Endothelial cell of hepatic sinusoid (primary cell): ENCODE measurements at regions not wholly inside any gene's neighbourhood (a gene's known extent, or its start where the extent isn't known, plus 50 kb on each side); places are given as distances from the start of the nearest gene placed in this dataset.
"Not testable (repeated sequence)": the region's sequence is repeated elsewhere in the genome, so short reads cannot be mapped to it uniquely, and the experiment has no call there.

Experiments
- in situ Hi-C: cut with HindIII; loops from 2 replicates; pipeline ENCODE4 v1.10.0; 2017; ENCODE audit warnings: low sequenced_read_pairs

DNA sequence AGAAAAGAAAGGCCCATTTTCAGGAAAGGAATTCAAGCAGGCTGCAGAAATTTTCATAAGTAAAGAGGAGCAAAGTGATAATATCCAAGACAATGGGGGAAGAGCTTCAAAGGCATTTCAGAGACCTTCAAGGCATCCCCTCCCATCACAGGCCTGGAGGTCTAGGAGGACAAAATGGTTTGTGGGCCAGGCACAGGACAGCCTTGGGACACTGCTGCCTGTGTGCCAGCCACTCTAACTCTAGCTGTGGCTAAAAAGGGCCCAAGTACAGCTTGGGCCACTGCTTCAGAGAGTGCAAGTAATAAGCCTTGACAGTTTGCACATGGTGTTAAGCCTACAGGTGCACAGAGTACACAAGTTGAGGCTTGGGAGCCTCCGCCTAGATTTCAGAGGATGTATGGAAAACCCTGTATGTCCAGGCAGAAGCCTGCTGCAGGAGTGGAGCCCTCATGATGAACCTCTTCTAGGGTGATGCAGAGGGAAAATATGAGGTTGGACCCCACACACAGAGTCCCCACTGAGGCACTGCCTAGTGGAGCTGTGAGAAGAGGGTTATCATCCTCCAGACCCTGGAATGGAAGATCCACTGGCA is 51.8 kb upstream of the ZSWIM5 start:
- in situ Hi-C loops = no loop called here

DNA sequence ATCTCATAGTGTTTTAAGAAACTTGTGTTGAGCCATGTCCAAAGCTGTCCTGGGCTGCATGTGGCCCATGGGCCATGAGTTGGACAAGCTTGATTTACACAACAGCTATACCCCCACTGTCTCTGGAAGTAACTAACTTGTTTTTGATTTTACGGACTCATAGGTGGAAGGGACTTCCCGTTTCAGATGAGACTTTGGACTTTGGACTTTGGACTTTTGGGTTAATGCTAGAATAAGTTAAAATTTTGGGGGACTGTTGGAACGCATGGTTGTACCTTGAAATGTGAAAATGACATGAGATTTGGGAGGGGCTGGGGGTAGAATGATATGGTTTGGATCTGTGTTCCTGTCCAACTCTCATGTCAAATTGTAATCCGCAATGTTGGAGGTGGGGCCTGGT is 52.6 kb upstream of the ZSWIM5 start:
- in situ Hi-C loops = no loop called here

GRCh38 chr1:45260244-45260643 is 53.8 kb upstream of the ZSWIM5 start:
- in situ Hi-C loops = no loop called here

DNA sequence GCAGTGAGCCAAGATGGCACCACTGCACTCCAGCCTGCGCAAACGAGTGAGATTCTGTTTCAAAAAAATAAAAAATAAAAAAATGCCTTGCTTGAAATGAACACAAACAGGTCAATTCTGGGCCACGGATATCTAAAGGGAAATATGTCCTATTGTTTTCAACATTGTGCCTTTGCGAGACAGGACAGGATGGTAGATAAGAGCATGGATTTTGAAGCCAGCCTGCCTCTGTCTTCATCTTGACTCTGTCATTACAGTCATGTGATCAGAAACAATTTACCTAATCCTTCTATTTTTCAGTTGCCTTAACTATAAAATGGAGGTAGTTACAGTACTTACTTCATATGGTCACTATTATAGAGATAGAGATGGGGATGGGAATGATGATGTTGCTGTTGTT is 56.7 kb upstream of the ZSWIM5 start:
- in situ Hi-C loops = no loop called here

- in situ Hi-C loops = no loop called here
These were observed 58.8 kb upstream of the ZSWIM5 start for GRCh38 chr1:45265244-45265643.

DNA sequence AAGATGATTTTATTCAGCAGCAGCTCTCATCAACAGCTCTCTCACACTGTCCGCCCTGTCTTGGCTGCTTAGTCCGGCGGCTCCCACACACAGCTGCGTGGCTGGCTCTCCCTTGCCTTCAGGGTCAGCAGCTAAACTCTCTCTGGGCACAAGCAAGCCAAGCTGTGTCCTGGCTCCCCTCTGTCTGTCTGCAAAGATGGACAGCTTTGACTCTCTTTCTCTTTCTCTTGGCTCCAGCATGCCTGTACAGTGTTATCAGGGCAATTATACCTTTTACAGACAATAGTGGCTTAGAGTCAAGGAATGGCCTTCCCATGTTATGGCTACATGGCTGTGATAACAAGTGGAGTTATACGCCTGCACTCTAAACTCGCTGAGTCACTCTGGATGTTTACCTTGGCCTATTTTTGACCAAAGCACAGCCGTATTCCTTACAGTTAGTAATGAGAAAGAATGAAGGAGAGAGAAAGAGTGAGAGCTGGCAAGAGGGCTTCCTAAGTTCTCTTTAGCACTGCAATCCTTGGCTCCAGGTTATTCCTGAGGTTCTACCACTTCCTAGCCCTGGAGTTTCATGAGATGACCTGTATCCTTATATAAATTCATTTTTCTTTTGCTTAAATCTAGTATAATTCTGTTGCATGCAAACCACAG is 59.9 kb upstream of the ZSWIM5 start:
- in situ Hi-C loops = no loop called here

- in situ Hi-C loops = not testable (repeated sequence)
These were observed 58.4 kb upstream of the HPDL start for GRCh38 chr1:45268310-45268709.

DNA sequence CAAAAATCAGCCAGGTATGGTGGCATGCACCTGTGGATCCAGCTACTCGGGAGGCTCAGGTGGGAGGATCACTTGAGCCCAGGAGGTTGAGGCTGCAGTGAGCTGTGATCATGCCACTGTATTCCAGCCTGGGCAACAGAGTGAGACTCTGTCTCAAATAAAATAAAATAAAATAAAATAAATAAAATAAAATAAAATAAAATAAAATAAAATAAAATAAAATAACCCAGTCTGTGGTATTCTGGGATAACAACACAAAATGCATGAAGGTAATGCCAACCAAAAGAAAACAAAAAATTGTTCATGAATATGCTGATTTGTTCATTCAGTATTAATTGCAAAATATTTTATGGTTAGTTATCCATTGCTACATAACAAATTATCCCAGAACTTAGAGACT is 54.4 kb upstream of the HPDL start:
- in situ Hi-C loops = not testable (repeated sequence)

GRCh38 chr1:45272913-45273371 is 53.8 kb upstream of the HPDL start:
- in situ Hi-C loops = no loop called here

DNA sequence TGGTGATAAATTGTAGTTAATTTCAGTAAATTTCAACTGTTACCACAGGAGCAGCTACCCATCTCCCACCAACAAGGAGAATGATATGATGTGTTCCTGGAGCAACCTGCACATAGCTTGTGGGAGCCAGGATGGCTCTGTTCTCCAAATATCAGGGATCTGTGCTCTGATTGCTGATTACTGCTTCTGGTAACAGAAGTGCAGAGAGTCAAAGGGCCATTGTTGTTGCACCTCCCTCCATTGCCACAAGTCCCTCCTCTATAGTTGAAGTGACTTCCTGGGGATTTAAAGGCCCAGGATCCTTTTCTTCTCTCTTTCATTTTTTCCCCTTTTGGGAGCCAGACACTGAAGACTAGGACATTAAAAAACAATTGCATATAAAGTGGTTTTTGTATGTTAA is 51.6 kb upstream of the HPDL start:
- in situ Hi-C loops = loop anchor here (25.0 kb wide), 1 partner anchor 263 kb away; the partner anchor contains the start of genes HECTD3 and UROD
